Mesenchymal stem cell (in vitro differentiated cells and primary cell): ENCODE measurements at regions not wholly inside any gene's neighbourhood (a gene's known extent, or its start where the extent isn't known, plus 50 kb on each side); places are given as distances from the start of the nearest gene placed in this dataset.

Experiments used
- DNase-seq: peaks from one replicate; pipeline ENCODE4 v3.0.0-alpha.2; 2013
- H2AFZ ChIP-seq: one replicate; pipeline ENCODE4 v1.6.1; 2013; ENCODE audit warnings: low read depth, mild to moderate bottlenecking, control low read depth, inconsistent platforms, low read length, moderate library complexity
- H2AK5ac ChIP-seq: 2 replicates; pipeline ENCODE4 v1.6.1; 2013; ENCODE audit warnings: low read length, moderate library complexity, mild to moderate bottlenecking, inconsistent platforms; ENCODE audit not compliant: severe bottlenecking
- H2BK120ac ChIP-seq: one replicate; pipeline ENCODE4 v1.6.1; 2013; ENCODE audit warnings: low read depth, mild to moderate bottlenecking, inconsistent platforms, low read length, moderate library complexity
- H2BK12ac ChIP-seq, 2 experiments: one replicate each; pipeline ENCODE4 v1.6.1; 2013; ENCODE audit warnings: inconsistent platforms in 2 of 2, low read length in 2 of 2, mild to moderate bottlenecking in 2 of 2, moderate library complexity in 2 of 2, control low read depth in 1 of 2
- H2BK15ac ChIP-seq: one replicate; pipeline ENCODE4 v1.6.1; 2013; ENCODE audit warnings: mild to moderate bottlenecking, low read depth, inconsistent platforms; ENCODE audit not compliant: poor library complexity, severe bottlenecking
- H2BK5ac ChIP-seq: 2 replicates; pipeline ENCODE4 v1.6.1; 2013; ENCODE audit warnings: low read depth, mild to moderate bottlenecking, low read length, control low read depth, inconsistent platforms; ENCODE audit not compliant: poor library complexity, severe bottlenecking
- H3K14ac ChIP-seq, 2 experiments: one replicate each; pipeline ENCODE4 v1.6.1; 2013; ENCODE audit warnings: inconsistent platforms in 2 of 2, low read length in 2 of 2, control low read depth in 1 of 2, mild to moderate bottlenecking in 1 of 2, moderate library complexity in 1 of 2
- H3K18ac ChIP-seq, 2 experiments: one replicate each; pipeline ENCODE4 v1.6.1; 2013; ENCODE audit warnings: inconsistent platforms in 2 of 2, low read length in 2 of 2, control low read depth in 1 of 2, low read depth in 1 of 2, mild to moderate bottlenecking in 1 of 2
- H3K23ac ChIP-seq, 2 experiments: one replicate each; pipeline ENCODE4 v1.6.1; 2013; ENCODE audit warnings: inconsistent platforms in 2 of 2, low read length in 2 of 2, mild to moderate bottlenecking in 2 of 2, moderate library complexity in 2 of 2, control low read depth in 1 of 2
- H3K27ac ChIP-seq: 2 replicates; pipeline ENCODE4 v1.5.1; 2013; ENCODE audit warnings: mild to moderate bottlenecking, moderate library complexity, low read length, control low read depth, inconsistent platforms; ENCODE audit not compliant: poor library complexity, severe bottlenecking
- H3K27me3 ChIP-seq, 2 experiments: 2 replicates each; pipeline versions ENCODE4 v1.6.1 to v1.7.0; 2013; ENCODE audit warnings: low read length in 2 of 2, mild to moderate bottlenecking in 2 of 2, moderate library complexity in 2 of 2, control low read depth in 1 of 2, inconsistent platforms in 1 of 2; ENCODE audit not compliant: control insufficient read depth in 1 of 2, insufficient read depth in 1 of 2
- H3K36me3 ChIP-seq, 2 experiments: 2 replicates each; pipeline versions ENCODE4 v1.6.1 to v1.7.0; 2013; ENCODE audit warnings: low read length in 2 of 2, control low read depth in 1 of 2, inconsistent platforms in 1 of 2, low read depth in 1 of 2, mild to moderate bottlenecking in 1 of 2; ENCODE audit not compliant: insufficient read depth in 2 of 2, control insufficient read depth in 1 of 2
- H3K4ac ChIP-seq, 2 experiments: one replicate each; pipeline ENCODE4 v1.6.1; 2013; ENCODE audit warnings: inconsistent platforms in 2 of 2, low read length in 2 of 2, mild to moderate bottlenecking in 2 of 2, moderate library complexity in 2 of 2, control low read depth in 1 of 2, low read depth in 1 of 2
- H3K4me1 ChIP-seq: 2 replicates; pipeline ENCODE4 v1.6.1; 2013; ENCODE audit warnings: low read depth, low read length, control low read depth; ENCODE audit not compliant: control insufficient read depth, insufficient read depth
- H3K4me2 ChIP-seq: 2 replicates; pipeline ENCODE4 v1.6.1; 2013; ENCODE audit warnings: low read length, mild to moderate bottlenecking, inconsistent platforms; ENCODE audit not compliant: poor library complexity, severe bottlenecking
- H3K4me3 ChIP-seq, 2 experiments: 2 replicates each; pipeline versions ENCODE4 v1.5.1 to v1.7.0; 2013; ENCODE audit warnings: low read length in 2 of 2, mild to moderate bottlenecking in 2 of 2, control low read depth in 1 of 2, low read depth in 1 of 2; ENCODE audit not compliant: insufficient read depth in 1 of 2
- H3K79me1 ChIP-seq: replicated peaks from 2 replicates; pipeline ENCODE4 v1.6.1; 2013; ENCODE audit warnings: mild to moderate bottlenecking, control low read depth, low read length, inconsistent platforms; ENCODE audit not compliant: poor library complexity, severe bottlenecking
- H3K9ac ChIP-seq: 2 replicates; pipeline ENCODE4 v1.7.0; 2013; ENCODE audit warnings: mild to moderate bottlenecking, low read length, moderate library complexity
- H3K9me3 ChIP-seq: 2 replicates; pipeline ENCODE4 v1.7.0; 2013; ENCODE audit warnings: mild to moderate bottlenecking, low read length; ENCODE audit not compliant: control insufficient read depth
- H4K8ac ChIP-seq: one replicate; pipeline ENCODE4 v1.6.1; 2013; ENCODE audit warnings: inconsistent platforms, mild to moderate bottlenecking, low read length, moderate library complexity
- H4K91ac ChIP-seq: one replicate; pipeline ENCODE4 v1.6.1; 2013; ENCODE audit warnings: mild to moderate bottlenecking, low read length, inconsistent platforms
- WGBS: methylation state at CpG from one replicate; pipeline ENCODE4 v1.1.7; 2013; ENCODE audit warnings: mixed read lengths; 5-methylcytosine and 5-hydroxymethylcytosine counted together

DNA sequence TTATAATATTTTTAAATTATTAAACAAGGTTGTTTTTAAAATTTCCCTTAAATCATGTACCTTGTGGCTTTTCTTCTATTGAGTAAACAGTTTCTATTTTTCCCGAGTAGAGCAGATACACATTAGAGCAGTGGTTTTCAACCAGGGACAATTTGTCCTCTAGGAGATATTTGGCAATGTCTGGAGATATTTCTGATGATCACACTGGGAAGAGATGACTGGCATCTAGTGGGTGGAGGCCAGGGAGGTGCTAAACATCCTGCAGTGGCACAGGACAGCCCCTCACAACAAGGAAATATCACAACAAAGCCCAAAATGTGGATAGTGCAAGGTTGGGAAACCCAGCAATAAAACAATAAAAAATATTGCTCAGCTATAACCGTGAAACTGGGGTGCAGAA lies 113.0 kb upstream of the PTPRG start:
- Histone ChIP-seq H3K4me3 (no peak overlapping the region), H2BK15ac (no peak overlapping the region), H2BK120ac (no peak overlapping the region), H2AFZ (no peak overlapping the region), H3K27ac (no peak overlapping the region), H3K4me1 (no peaks in the 10 kb centered on the region), H3K9ac (no peak overlapping the region), H3K36me3 (no peaks in the 10 kb centered on the region), H2BK12ac (no peak overlapping the region), H3K4ac (no peak overlapping the region), H3K14ac (no peak overlapping the region), H4K8ac (no peak overlapping the region), H3K79me1 (no peaks in the 10 kb centered on the region), H3K9me3 (no peaks in the 10 kb centered on the region), H3K23ac (no peak overlapping the region), H3K4me2 (no peak overlapping the region), H2BK5ac (no peak overlapping the region), H2AK5ac (no peak overlapping the region), H3K27me3 (no peaks in the 10 kb centered on the region), H4K91ac (no peak overlapping the region), H3K18ac (no peak overlapping the region)
- whole genome bisulfite sequencing = 75% methylated on average over 2 of the region's 2 CpGs
- DNase-seq = no peak

DNA sequence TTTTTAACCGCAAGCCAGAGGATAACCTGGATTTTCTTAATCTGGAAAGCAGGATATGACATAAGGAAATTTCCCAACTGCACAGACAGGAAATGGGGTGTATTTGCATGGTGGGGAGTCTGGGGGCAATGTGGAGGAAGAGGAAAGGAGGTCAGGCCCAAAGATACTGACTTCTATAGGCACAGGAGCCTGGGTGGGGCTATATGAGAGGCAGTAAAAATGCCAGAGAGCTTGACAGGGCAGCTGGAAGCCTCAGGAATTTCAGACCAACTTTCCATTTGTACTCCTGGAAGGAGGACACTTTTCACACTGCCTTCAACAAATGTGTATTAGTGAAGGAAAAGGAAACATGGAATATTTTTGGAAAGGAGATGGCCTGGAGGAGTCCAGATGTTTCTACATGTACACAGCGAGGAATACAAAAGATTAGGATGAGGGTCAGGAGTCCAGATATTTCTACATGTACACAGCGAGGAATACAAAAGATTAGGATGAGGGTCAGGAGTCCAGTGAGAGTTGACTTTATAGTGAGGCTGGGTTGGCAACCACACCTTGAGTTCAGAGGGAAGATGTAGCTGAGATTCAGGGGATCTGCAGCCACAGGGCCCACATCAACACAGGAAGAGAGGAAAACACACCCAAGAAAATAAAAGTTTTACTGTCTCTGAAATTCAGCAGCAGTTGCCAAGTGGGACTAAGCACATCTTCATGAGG lies 111.9 kb upstream of the PTPRG start:
- 97% methylated on average over 3 of the region's 3 CpGs for WGBS
- no peak overlapping the region for H3K4me2 ChIP-seq
- no peaks in the 10 kb centered on the region for H3K27me3 ChIP-seq
- H3K4me1 ChIP-seq = no peaks in the 10 kb centered on the region
- no peak overlapping the region for H2AK5ac ChIP-seq
- no peak overlapping the region for H4K8ac ChIP-seq
- no peak overlapping the region for H2AFZ ChIP-seq
- no peak overlapping the region for H4K91ac ChIP-seq
- no peak overlapping the region for H3K9ac ChIP-seq
- no peaks in the 10 kb centered on the region for H3K36me3 ChIP-seq
- H2BK120ac ChIP-seq = no peak overlapping the region
- no peak overlapping the region for H3K4ac ChIP-seq
- H3K18ac ChIP-seq = no peak overlapping the region
- no peak overlapping the region for H2BK12ac ChIP-seq
- no peak overlapping the region for H3K27ac ChIP-seq
- H3K23ac ChIP-seq = no peak overlapping the region
- H3K14ac ChIP-seq = no peak overlapping the region
- no peaks in the 10 kb centered on the region for H3K9me3 ChIP-seq
- H2BK5ac ChIP-seq = no peak overlapping the region
- no peak overlapping the region for H2BK15ac ChIP-seq
- no peak for DNase-seq
- H3K79me1 ChIP-seq = no peaks in the 10 kb centered on the region
- no peak overlapping the region for H3K4me3 ChIP-seq

DNA sequence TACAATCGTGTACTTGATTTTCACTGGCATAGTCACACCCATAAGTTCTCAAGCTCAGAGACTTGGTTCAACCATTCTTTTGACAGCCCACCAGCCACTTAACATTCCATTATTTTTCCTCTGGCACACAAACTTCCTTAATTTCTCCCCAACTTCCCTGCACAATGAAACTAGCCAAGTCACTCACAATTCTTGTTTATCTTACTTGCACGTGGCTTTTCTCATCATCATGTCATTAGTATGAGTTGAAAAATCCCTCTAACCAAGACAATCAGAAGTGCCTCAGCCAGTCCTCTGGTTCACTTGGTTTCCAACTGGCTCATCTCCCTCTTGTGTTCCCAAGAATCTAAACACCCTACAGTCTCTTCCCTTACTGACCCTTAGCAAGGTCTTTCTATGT lies 110.5 kb upstream of the PTPRG start:
- 30% methylated on average over 2 of the region's 2 CpGs for WGBS
- no peaks in the 10 kb centered on the region for H3K9me3 ChIP-seq
- no peak overlapping the region for H2AK5ac ChIP-seq
- H3K14ac ChIP-seq = no peak overlapping the region
- H3K18ac ChIP-seq = no peak overlapping the region
- H4K91ac ChIP-seq = no peak overlapping the region
- no peaks in the 10 kb centered on the region for H3K27me3 ChIP-seq
- H2AFZ ChIP-seq = no peak overlapping the region
- H3K27ac ChIP-seq = no peak overlapping the region
- no peak overlapping the region for H2BK15ac ChIP-seq
- H2BK120ac ChIP-seq = no peak overlapping the region
- H3K23ac ChIP-seq = no peak overlapping the region
- no peak overlapping the region for H2BK12ac ChIP-seq
- no peaks in the 10 kb centered on the region for H3K4me1 ChIP-seq
- no peak overlapping the region for H3K4me2 ChIP-seq
- no peak overlapping the region for H3K4me3 ChIP-seq
- no peak overlapping the region for H3K9ac ChIP-seq
- no peak overlapping the region for H4K8ac ChIP-seq
- no peak overlapping the region for H3K4ac ChIP-seq
- H2BK5ac ChIP-seq = no peak overlapping the region
- H3K79me1 ChIP-seq = no peaks in the 10 kb centered on the region
- H3K36me3 ChIP-seq = no peaks in the 10 kb centered on the region
- DNase-seq = no peak

DNA sequence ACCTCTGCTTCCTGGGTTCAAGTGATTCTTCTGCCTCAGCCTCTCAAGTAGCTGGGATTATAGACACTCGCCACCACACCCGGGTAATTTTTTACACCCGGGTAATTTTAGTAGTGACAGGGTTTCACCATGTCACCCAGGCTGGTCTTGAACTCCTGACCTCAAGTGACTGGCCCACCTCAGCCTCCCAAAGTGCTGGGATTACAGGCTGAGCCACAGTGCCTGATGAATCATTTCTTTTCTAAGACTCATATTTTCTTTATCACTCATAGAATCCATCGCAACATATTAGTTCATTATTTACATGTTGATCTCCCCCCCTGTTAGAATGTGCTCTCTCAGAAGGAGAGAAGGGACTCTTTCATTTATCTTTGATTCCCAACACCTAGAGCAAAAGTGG lies 109.5 kb upstream of the PTPRG start:
- WGBS = 63% methylated on average over 4 of the region's 4 CpGs
- Histone ChIP-seq H3K14ac (no peak overlapping the region), H3K27me3 (no peaks in the 10 kb centered on the region), H3K9me3 (no peaks in the 10 kb centered on the region), H3K4me1 (no peaks in the 10 kb centered on the region), H4K8ac (no peak overlapping the region), H3K4ac (no peak overlapping the region), H2BK12ac (no peak overlapping the region), H3K23ac (no peak overlapping the region), H4K91ac (no peak overlapping the region), H3K4me3 (no peak overlapping the region), H3K79me1 (no peaks in the 10 kb centered on the region), H3K27ac (no peak overlapping the region), H2AFZ (no peak overlapping the region), H2BK15ac (no peak overlapping the region), H2BK5ac (no peak overlapping the region), H2AK5ac (no peak overlapping the region), H3K4me2 (no peak overlapping the region), H3K18ac (no peak overlapping the region), H3K36me3 (no peaks in the 10 kb centered on the region), H2BK120ac (no peak overlapping the region), H3K9ac (no peak overlapping the region)
- no peak for DNase-seq
